WTC11 (cell line): ENCODE measurements at regions not wholly inside any gene's neighbourhood (a gene's known extent, or its start where the extent isn't known, plus 50 kb on each side); places are given as distances from the start of the nearest gene placed in this dataset.

Experiments used
- AFF4 ChIP-seq: sonication (generic); formaldehyde crosslinking; IDR thresholded peaks from 2 replicates; pipeline ENCODE4 v1.8.1; 2023; ENCODE audit warnings: mild to moderate bottlenecking, missing genetic modification reagents, borderline replicate concordance
- CREB1 ChIP-seq: sonication (generic); formaldehyde crosslinking; IDR thresholded peaks from 2 replicates; pipeline ENCODE4 v1.8.0; 2023; ENCODE audit warnings: mild to moderate bottlenecking, missing genetic modification reagents
- CTCF ChIP-seq: fragments of 200-600 bp; IDR thresholded peaks from 2 replicates; pipeline ENCODE4 v1.8.0; 2022; ENCODE audit warnings: antibody characterized with exemption
- E2F4 ChIP-seq: sonication (generic); formaldehyde crosslinking; IDR thresholded peaks from 2 replicates; pipeline ENCODE4 v1.8.1; 2022; ENCODE audit warnings: low read depth, mild to moderate bottlenecking, moderate library complexity, missing genetic modification reagents, borderline replicate concordance
- GABPB1 ChIP-seq: sonication (generic); formaldehyde crosslinking; IDR thresholded peaks from 2 replicates; pipeline ENCODE4 v1.8.1; 2023; ENCODE audit warnings: mild to moderate bottlenecking, missing genetic modification reagents
- HMGXB4 ChIP-seq: sonication (generic); formaldehyde crosslinking; IDR thresholded peaks from 2 replicates; pipeline ENCODE4 v1.8.1; 2023; ENCODE audit warnings: mild to moderate bottlenecking, moderate library complexity, missing genetic modification reagents
- RELA ChIP-seq: sonication (generic); formaldehyde crosslinking; IDR thresholded peaks from 2 replicates; pipeline ENCODE4 v1.8.1; 2022; ENCODE audit warnings: missing genetic modification reagents, mild to moderate bottlenecking, borderline replicate concordance
- SMAD3 ChIP-seq: sonication (generic); formaldehyde crosslinking; IDR thresholded peaks from 2 replicates; pipeline ENCODE4 v1.8.0; 2022; ENCODE audit warnings: missing genetic modification reagents, mild to moderate bottlenecking, borderline replicate concordance
- SP1 ChIP-seq: sonication (generic); formaldehyde crosslinking; conservative IDR thresholded peaks from 2 replicates; pipeline ENCODE4 v1.8.1; 2022; ENCODE audit warnings: missing genetic modification reagents
- TEAD1 ChIP-seq: sonication (generic); formaldehyde crosslinking; IDR thresholded peaks from 2 replicates; pipeline ENCODE4 v1.8.0; 2022; ENCODE audit warnings: mild to moderate bottlenecking, missing genetic modification reagents
- ZNF512 ChIP-seq: sonication (generic); formaldehyde crosslinking; IDR thresholded peaks from 2 replicates; pipeline ENCODE4 v1.8.1; 2022; ENCODE audit warnings: missing genetic modification reagents, borderline replicate concordance
- TF ChIP-seq, protein P1 (sequence below): sonication (generic); formaldehyde crosslinking; IDR thresholded peaks from 2 replicates; pipeline ENCODE4 v1.8.1; 2023; ENCODE audit warnings: mild to moderate bottlenecking, missing genetic modification reagents, moderate library complexity
- TF ChIP-seq, protein P2 (sequence below): sonication (generic); formaldehyde crosslinking; IDR thresholded peaks from 2 replicates; pipeline ENCODE4 v1.8.0; 2023; ENCODE audit warnings: missing genetic modification reagents, mild to moderate bottlenecking, borderline replicate concordance

GRCh38 chr10:118163217-118163616 is 116.5 kb upstream of the RAB11FIP2 start:
- TF ChIP-seq CTCF (no peak), AFF4 (CRISPR knock-in tag) (no peak), ZNF512 (CRISPR knock-in tag) (no peak), HMGXB4 (CRISPR knock-in tag) (no peak), E2F4 (no peak), CREB1 (CRISPR knock-in tag) (no peak), SMAD3 (no peak), RELA (CRISPR knock-in tag) (no peak), TEAD1 (no peak), GABPB1 (CRISPR knock-in tag) (no peak), SP1 (CRISPR knock-in tag) (no peak)
- TF ChIP-seq, protein P1, sequence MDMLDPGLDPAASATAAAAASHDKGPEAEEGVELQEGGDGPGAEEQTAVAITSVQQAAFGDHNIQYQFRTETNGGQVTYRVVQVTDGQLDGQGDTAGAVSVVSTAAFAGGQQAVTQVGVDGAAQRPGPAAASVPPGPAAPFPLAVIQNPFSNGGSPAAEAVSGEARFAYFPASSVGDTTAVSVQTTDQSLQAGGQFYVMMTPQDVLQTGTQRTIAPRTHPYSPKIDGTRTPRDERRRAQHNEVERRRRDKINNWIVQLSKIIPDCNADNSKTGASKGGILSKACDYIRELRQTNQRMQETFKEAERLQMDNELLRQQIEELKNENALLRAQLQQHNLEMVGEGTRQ (CRISPR knock-in tag): no peak
- TF ChIP-seq, protein P2, sequence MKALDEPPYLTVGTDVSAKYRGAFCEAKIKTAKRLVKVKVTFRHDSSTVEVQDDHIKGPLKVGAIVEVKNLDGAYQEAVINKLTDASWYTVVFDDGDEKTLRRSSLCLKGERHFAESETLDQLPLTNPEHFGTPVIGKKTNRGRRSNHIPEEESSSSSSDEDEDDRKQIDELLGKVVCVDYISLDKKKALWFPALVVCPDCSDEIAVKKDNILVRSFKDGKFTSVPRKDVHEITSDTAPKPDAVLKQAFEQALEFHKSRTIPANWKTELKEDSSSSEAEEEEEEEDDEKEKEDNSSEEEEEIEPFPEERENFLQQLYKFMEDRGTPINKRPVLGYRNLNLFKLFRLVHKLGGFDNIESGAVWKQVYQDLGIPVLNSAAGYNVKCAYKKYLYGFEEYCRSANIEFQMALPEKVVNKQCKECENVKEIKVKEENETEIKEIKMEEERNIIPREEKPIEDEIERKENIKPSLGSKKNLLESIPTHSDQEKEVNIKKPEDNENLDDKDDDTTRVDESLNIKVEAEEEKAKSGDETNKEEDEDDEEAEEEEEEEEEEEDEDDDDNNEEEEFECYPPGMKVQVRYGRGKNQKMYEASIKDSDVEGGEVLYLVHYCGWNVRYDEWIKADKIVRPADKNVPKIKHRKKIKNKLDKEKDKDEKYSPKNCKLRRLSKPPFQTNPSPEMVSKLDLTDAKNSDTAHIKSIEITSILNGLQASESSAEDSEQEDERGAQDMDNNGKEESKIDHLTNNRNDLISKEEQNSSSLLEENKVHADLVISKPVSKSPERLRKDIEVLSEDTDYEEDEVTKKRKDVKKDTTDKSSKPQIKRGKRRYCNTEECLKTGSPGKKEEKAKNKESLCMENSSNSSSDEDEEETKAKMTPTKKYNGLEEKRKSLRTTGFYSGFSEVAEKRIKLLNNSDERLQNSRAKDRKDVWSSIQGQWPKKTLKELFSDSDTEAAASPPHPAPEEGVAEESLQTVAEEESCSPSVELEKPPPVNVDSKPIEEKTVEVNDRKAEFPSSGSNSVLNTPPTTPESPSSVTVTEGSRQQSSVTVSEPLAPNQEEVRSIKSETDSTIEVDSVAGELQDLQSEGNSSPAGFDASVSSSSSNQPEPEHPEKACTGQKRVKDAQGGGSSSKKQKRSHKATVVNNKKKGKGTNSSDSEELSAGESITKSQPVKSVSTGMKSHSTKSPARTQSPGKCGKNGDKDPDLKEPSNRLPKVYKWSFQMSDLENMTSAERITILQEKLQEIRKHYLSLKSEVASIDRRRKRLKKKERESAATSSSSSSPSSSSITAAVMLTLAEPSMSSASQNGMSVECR (CRISPR knock-in tag): no peak
